ENCODE measurements at regions not wholly inside any gene's neighbourhood (a gene's known extent, or its start where the extent isn't known, plus 50 kb on each side); places are given as distances from the start of the nearest gene placed in this dataset.

- ATAC-seq: peak; percentile 35
- peaks cover 43% of the 10 kb centered on the region for H3K4me1 ChIP-seq (ENCODE audit: control insufficient read depth, insufficient read depth, low read length)
- TF ChIP-seq, protein P1, sequence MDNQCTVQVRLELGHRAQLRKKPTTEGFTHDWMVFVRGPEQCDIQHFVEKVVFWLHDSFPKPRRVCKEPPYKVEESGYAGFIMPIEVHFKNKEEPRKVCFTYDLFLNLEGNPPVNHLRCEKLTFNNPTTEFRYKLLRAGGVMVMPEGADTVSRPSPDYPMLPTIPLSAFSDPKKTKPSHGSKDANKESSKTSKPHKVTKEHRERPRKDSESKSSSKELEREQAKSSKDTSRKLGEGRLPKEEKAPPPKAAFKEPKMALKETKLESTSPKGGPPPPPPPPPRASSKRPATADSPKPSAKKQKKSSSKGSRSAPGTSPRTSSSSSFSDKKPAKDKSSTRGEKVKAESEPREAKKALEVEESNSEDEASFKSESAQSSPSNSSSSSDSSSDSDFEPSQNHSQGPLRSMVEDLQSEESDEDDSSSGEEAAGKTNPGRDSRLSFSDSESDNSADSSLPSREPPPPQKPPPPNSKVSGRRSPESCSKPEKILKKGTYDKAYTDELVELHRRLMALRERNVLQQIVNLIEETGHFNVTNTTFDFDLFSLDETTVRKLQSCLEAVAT (IDR thresholded peaks at IDR 0.05): peak; percentile 92
- peak; percentile 57 for TF ChIP-seq SKIL (IDR thresholded peaks at IDR 0.05; ENCODE audit: low read depth, poor library complexity, severe bottlenecking)
- TF ChIP-seq NBN (IDR thresholded peaks at IDR 0.05): peak; percentile 63; the same call in 1 of the 2 replicates
- TF ChIP-seq BCL11A (IDR thresholded peaks at IDR 0.05; ENCODE audit: low read depth, low read length): 0 out of 2 replicates have a peak, but pooled peaks have one; percentile 27
- TF ChIP-seq BRCA1 (IDR thresholded peaks at IDR 0.05; ENCODE audit: low read depth, low read length): no peak
- TF ChIP-seq ZNF217 (IDR thresholded peaks at IDR 0.05): peak; percentile 44; the same call in 1 of the 2 replicates
- TF ChIP-seq NR2F1 (conservative IDR thresholded peaks at IDR 0.05): peak; percentile 41; the same call in 1 of the 2 replicates
- peak; percentile 63; the same call in 1 of the 2 replicates for TF ChIP-seq RELB (IDR thresholded peaks at IDR 0.05; ENCODE audit: low read depth)
- TF ChIP-seq IRF5 (IDR thresholded peaks at IDR 0.05; ENCODE audit: borderline replicate concordance): peak; percentile 52; the same call in 1 of the 2 replicates
- TF ChIP-seq MEF2B (IDR thresholded peaks at IDR 0.05; ENCODE audit: partially characterized antibody, poor library complexity, severe bottlenecking): peak; percentile 62
- peak; percentile 94 for TF ChIP-seq RUNX3 (IDR thresholded peaks at IDR 0.05; ENCODE audit: low read length)
- TF ChIP-seq NR2C1 (IDR thresholded peaks at IDR 0.05): no peak
- TF ChIP-seq, protein P2, sequence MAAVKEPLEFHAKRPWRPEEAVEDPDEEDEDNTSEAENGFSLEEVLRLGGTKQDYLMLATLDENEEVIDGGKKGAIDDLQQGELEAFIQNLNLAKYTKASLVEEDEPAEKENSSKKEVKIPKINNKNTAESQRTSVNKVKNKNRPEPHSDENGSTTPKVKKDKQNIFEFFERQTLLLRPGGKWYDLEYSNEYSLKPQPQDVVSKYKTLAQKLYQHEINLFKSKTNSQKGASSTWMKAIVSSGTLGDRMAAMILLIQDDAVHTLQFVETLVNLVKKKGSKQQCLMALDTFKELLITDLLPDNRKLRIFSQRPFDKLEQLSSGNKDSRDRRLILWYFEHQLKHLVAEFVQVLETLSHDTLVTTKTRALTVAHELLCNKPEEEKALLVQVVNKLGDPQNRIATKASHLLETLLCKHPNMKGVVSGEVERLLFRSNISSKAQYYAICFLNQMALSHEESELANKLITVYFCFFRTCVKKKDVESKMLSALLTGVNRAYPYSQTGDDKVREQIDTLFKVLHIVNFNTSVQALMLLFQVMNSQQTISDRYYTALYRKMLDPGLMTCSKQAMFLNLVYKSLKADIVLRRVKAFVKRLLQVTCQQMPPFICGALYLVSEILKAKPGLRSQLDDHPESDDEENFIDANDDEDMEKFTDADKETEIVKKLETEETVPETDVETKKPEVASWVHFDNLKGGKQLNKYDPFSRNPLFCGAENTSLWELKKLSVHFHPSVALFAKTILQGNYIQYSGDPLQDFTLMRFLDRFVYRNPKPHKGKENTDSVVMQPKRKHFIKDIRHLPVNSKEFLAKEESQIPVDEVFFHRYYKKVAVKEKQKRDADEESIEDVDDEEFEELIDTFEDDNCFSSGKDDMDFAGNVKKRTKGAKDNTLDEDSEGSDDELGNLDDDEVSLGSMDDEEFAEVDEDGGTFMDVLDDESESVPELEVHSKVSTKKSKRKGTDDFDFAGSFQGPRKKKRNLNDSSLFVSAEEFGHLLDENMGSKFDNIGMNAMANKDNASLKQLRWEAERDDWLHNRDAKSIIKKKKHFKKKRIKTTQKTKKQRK (IDR thresholded peaks at IDR 0.05; ENCODE audit: low read depth, low read length): no peak
Measured at GRCh38 chr12:89760783-89761182, 52.1 kb upstream of the ATP2B1 start.

More at GRCh38 chr12:89760783-89761182, 52.1 kb upstream of the ATP2B1 start:
- WGBS (ENCODE audit: insufficient coverage, insufficient replicate concordance, low lambda C conversion rate, missing lambda C conversion rate): 21% methylated on average over 2 of the region's 2 CpGs
- intact Hi-C loops (cut with micrococcal nuclease; ENCODE audit: unreplicated experiment): loop anchor here (1.0 to 2.0 kb wide), 2 partner anchors 102 to 122 kb away; no protein-coding TSS in a partner anchor
- Histone ChIP-seq H3K9ac (ENCODE audit: control insufficient read depth, insufficient read depth, low read length) (no peak overlapping the region; the same call in 1 of the 2 replicates), H2AFZ (ENCODE audit: control insufficient read depth, low read depth, low read length) (peak overlapping the region; percentile 26; the same call in 1 of the 2 replicates), H3K4me2 (ENCODE audit: control insufficient read depth, insufficient read depth) (peak overlapping the region; percentile 52), H3K9me3 (replicated peaks; ENCODE audit: control insufficient read depth, insufficient read depth, low read length) (peaks cover 3% of the 10 kb centered on the region; the same call in 2 of the 3 replicates), H3K79me2 (ENCODE audit: control insufficient read depth, insufficient read depth, low read length) (no peaks in the 10 kb centered on the region), H4K20me1 (ENCODE audit: control insufficient read depth, insufficient read depth) (no peaks in the 10 kb centered on the region), H3K4me3 (no peak overlapping the region), H3K27ac (ENCODE audit: control insufficient read depth, insufficient read depth) (peak overlapping the region; percentile 37; the same call in 1 of the 2 replicates), H3K27me3 (replicated peaks in 1 of 2; ENCODE audit: control insufficient read depth in 2 of 2, insufficient read depth in 2 of 2, low read length in 1 of 2) (no peaks in the 10 kb centered on the region), H3K36me3 (ENCODE audit: control insufficient read depth in 2 of 2, insufficient read depth in 2 of 2, low read length in 1 of 2) (no peaks in the 10 kb centered on the region)
- ChIA-PET RAD21 (ENCODE audit: unreplicated experiment) (interaction anchor here (1.0 to 5.1 kb wide), 6 partner anchors 53 to 189 kb away, joined by 4 to 41 read pairs (median 8); partner anchors contain the start of gene ATP2B1), POLR2A (interaction anchor here (1.0 to 2.8 kb wide), 3 partner anchors 21 to 52 kb away, joined by 3 to 13 read pairs (median 4); partner anchors contain the start of gene ATP2B1), SMC1A (ENCODE audit: uncharacterized antibody, unreplicated experiment) (interaction anchor here (0.6 to 4.2 kb wide), 19 partner anchors 8 to 253 kb away, joined by 3 to 22 read pairs (median 5); no protein-coding TSS in a partner anchor), CTCF (interaction anchor here (0.7 to 2.5 kb wide), 6 partner anchors 54 to 199 kb away, joined by 3 to 5 read pairs (median 4); no protein-coding TSS in a partner anchor)
- no TSS peak for BruUV-seq (replicated peaks)
- no peak for FAIRE-seq
- DNase-seq (ENCODE audit: low read depth, low spot score): no peak
- in situ Hi-C loops (cut with MboI): loop anchor here (5.0 kb wide), 1 partner anchor 97 kb away; no protein-coding TSS in a partner anchor

Data from GM12878 (cell line).